HG03571 (cell line): ENCODE measurements at regions not wholly inside any gene's neighbourhood (a gene's known extent, or its start where the extent isn't known, plus 50 kb on each side); places are given as distances from the start of the nearest gene placed in this dataset.

Experiments used
- ATAC-seq: cut with Tn5 transposase; IDR thresholded peaks from one replicate; pipeline ENCODE4 v1.9.1; 2021; ENCODE audit not compliant: unreplicated experiment

DNA sequence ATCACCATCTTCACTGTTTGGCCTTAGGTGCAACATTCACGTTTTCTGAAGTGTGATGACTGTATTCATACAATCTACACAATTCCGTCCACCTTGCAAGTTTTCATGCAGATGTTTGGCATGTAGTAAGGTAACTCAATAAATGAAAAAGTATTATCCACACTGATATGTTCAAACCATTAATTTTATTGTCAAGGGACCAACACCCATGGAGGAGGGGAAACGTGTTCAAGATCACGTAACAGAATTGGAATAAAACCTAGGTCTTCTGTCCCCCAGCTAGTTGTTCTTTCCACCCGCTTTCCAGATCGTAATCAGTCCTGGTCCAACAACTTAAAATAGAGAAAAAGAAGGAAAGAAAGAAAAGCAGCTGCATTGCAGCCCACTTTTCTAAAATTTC, 560.4 kb upstream of the MCTP2 start:
- no peak for ATAC-seq

DNA sequence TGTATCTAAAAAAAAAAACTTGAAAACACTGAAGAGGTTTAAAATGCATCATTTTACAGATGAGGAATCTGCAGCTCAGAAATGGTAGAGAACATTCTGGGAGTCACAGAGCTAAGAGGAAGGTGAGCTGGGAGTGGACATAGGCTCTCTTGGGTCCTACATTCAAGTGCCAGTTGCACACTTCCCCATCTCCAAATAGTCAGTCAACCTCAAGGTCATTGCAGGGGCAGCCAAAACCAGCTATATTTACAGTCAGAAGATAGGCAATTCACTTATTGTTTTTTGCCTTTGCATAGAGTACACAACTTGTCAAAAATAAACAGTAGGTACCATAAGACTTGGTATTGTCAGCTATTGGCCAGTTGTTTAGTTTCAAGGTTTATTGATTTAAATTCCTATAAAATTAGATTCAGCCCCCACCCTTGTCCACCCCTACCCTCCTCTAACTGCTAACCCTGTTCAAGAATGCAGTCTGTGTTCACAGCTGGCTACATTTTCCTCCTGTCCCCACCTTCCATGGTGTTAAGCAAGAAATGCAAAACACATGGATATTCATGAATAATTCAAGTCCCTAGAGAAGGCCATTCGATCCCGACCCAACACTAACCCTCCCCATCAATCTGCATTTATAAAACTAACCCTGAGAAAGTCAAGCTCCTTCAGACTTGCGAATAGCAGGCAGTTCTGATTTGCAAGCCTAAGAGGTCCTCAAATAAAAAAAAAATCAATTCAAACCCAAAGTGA, 567.0 kb upstream of the MCTP2 start:
- ATAC-seq: no peak

GRCh38 chr15:93662162-93662885, 569.0 kb upstream of the MCTP2 start:
- ATAC-seq: no peak

- no peak for ATAC-seq
Measured at GRCh38 chr15:93658026-93658816, 569.2 kb upstream of the RGMA start.

DNA sequence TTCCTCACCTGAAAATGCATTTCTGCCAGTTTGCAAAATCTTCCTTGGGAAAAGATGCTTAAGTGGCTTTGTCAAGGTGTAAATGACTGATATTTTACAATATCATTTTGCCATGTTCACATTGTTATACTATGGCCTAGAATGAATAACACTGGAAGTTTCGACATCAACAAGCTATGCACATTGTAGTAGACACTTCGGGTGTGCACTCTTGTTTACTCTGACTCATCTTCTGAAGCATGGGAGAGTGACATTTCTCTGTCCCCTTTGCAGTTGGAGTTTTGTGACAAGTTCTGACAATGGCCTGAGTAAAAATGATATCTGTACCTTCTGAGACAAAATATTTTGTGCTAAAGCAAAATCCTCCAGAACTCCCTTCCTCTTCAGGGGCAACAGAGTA, 567.0 kb upstream of the RGMA start:
- ATAC-seq: no peak

DNA sequence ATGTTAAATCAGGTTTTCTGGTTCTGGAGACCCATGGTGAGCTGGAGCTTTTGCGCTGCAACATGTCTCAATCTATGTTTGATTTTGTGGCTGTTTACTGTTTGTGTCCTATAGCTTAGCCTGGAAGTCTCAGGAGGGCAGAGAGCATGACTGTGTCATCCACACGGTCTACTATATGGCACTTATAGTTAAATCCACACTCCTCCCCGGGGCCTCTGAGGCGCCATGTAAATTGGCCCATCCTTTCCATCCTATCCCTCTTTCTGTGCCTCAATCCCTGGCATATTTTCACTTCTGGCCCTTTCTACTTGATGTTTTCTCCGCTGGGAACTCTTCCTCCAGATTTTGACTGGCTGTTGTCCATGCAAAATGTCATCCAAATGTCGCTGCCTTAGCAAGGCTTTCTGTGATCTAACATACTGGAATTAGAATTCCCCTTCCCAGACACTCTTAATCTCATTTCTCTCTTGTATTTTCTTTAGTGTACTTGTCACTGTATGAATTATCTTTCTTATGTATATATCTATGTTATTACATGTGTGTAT, 560.8 kb upstream of the RGMA start:
- no peak for ATAC-seq

DNA sequence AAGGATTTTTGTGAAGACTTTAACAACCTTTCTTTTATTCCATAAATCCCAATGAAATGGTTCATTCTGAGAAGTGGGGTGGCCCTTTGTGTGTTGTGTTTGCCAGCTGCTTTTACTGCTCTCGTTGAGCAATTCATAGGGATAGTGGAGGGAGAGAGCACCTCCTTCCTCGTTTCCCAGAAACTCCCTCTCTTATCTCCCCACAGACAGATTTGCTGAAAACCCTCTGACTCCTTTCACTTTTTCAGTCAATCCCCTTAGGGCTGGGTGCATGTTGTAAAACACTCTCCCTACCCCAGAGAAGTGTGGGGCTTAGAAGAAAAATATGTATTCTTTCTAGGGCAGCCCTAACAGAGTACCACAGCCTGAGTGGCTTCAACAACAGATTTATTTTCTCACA, 557.2 kb upstream of the RGMA start:
- no peak for ATAC-seq

- no peak for ATAC-seq
Measured at GRCh38 chr15:93645594-93645993, 556.6 kb upstream of the RGMA start.

- ATAC-seq: no peak
Measured at GRCh38 chr15:93644595-93644994, 555.6 kb upstream of the RGMA start.

GRCh38 chr15:93640411-93640962, 551.5 kb upstream of the RGMA start:
- no peak for ATAC-seq

DNA sequence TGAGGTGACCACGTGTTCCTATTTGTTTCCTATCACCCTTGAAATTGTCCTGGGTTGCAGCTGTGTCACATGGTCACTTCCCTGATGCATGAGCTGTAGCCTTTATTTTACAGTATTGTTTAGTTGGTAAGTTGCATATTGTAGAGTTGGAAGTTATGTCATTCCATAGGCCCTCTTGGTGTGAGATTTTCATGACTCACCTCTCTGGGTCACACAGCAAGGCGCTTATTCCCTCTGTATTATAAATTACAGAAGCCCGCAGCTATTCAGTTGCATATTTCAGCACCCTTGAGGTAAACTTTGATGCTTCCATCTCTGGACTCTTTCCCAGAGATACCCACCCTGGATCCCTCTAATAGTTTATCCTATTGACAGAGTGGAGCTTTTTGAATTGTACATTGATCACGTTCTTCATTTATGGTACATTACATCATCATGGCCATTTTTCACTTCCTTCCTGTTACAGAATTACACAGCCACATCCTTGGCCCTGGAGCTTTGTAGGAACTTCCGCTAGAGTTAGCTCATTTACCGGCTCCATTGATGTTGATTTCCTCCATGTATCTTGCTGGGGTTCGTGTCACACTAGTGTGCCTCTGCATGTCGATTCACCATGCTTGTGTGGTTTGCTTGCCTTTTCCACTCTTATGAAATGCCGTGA, 543.1 kb upstream of the RGMA start:
- ATAC-seq: no peak

DNA sequence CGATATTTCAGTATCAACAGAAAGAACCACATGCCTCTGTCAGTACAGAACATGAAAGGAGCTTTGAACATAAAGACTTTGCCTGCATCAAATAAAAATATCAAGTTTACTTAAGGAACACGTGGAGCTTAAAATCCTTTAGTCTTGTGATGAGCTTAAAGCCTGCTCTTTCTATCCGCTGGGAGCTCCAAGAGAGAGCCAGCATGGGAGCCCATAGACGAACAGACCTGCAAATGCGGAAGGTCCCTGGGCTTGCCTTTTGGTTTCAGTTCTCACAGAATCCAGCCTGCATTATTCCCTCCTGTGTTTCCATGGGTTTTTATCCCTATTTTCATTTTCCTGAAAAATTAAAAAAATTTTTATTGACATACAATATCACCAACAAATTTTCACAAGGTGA, 530.6 kb upstream of the RGMA start:
- ATAC-seq: no peak

- ATAC-seq: no peak
Measured at GRCh38 chr15:93617443-93617842, 528.4 kb upstream of the RGMA start.

GRCh38 chr15:93614386-93615104, 525.5 kb upstream of the RGMA start:
- ATAC-seq: no peak

DNA sequence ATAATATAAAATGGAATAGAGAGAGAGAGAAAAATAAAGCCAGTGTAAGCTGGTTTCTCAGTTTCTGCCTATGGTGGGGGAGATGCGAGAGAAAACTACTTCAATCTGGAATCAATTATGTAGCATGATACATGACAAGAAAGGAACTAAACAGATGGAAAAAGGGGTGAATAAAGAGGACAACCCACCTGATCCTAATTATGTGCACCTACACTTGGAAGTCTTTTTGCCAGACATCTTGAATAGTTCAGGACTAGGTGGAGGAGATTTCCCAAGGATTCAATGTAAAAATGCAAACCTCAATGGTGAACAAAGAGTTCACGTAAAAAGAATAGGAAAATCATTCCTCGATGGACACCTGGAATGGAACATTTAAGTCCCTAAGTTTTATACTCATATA, 524.4 kb upstream of the RGMA start:
- ATAC-seq: no peak

DNA sequence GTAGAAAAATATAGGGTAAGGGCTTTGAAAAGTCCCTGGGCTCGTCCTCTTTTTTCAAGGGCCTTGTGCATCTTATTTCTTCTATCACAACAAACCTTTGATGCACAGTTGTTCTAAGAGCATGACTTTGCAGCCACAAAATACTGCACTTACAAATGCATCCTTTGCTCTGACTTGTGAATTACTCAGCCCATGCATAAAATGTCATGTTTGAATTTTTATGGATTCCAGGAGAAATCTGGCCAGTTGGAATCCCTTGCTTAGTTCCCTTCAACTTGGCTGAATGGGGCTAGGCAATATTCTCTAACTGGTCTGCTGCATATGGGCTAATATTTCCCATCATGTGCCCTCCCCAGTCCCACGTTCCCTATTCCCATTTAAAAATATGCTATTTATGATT, 523.9 kb upstream of the RGMA start:
- no peak for ATAC-seq

DNA sequence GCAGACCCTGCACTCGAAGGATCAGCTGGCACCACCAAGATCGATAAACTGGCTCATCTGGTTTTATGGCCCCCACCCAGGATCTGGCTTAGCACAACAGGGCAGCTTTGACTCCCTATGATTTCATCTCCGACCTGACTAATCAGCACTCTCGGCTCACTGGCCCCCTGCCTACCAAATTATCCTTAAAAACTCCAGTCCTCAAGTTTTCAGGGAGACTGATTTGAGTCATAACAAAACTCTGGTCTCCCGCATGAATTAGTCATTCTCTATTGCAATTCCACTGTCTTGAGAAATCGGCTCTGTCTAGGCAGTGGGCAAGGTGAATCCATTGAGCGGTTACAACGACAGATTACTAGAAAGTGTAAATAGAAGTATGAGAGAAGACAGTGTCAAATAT, 521.9 kb upstream of the RGMA start:
- no peak for ATAC-seq

DNA sequence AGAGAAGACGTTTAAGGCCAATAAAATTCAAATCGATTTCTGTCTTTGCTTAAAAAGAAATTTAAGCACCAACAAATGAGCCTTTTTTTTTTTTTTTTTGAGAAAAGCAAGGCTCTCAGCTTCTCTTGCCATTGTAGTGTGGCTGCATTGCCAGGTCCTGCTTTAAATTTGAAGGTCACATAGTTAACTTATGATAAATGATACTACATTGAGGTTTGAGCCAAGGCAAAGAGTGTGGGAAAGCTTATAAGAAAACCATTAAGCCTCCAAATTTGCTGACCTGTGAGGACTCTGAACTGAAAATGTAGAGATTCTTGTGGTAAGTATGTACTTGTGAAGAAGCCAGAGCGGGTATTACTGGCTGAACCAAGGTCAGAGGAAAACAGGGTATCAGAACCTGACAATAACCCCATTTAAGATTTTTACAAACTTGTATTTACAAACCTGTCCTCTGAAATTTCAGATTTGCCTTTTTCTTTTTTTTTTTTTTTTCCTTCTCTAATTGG, 519.7 kb upstream of the RGMA start:
- no peak for ATAC-seq

DNA sequence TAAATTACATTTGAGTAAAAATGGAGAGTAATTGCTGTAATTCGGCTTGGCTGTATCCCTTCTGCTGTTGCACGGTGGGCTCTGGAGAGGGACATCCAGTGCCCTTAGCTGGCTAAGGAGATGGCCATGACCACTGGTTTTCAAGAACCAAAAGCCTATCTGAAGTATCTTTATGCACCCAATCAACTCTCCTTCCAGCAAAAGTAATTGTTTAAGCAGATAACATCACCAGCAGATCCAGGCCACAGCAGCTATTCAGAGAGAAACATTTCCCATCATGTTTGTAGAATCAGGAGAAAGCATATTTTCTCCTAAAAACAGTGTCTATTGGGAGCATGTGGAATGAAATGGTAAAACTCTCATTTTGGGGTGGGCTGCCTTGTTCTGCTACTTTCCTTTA, 514.5 kb upstream of the RGMA start:
- no peak for ATAC-seq

DNA sequence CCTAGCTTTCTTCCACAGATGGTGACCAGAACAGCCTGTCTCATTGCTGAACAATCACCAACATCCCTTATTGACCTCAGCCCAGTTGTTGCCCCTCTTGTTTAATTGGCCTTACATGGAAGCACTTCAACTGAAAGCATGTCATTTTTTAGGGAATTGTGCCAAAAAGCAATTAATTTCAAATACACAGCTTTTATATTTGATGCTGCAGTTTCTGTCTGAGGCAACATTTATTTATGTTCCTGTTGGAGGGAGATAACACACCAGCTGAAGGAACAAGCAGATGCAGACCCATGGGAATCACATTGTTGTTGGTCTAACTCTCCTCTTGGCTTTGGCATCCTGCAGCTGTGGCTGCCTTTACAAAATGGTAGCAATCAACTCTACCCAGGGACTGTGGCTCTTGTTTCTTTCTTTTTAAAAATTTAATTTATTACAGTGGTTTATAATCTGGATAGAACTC, 498.1 kb upstream of the RGMA start:
- no peak for ATAC-seq
